ENCODE measurements at regions not wholly inside any gene's neighbourhood (a gene's known extent, or its start where the extent isn't known, plus 50 kb on each side); places are given as distances from the start of the nearest gene placed in this dataset.

DNA sequence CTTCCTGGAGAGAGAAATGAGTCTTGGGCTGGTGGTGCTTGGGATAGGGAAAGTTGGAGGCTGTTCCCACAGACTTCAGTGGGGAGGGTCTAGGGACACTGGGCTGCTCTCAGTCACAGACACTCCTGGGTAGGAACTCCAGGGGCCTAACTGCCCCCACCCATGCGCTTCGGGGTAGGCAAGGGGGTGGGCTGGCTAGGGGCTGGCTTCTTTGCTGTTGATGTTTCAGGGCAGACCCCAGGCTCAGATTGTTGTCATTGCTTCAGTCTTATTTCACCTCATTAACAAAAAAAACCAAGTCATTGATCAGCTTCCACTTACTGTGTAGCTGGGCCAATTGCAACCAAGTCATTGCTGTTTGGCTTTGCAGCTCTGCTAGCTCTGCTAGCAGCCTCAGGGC, 160.1 kb upstream of the CSF3R start:
- DNase-seq: no peak

DNA sequence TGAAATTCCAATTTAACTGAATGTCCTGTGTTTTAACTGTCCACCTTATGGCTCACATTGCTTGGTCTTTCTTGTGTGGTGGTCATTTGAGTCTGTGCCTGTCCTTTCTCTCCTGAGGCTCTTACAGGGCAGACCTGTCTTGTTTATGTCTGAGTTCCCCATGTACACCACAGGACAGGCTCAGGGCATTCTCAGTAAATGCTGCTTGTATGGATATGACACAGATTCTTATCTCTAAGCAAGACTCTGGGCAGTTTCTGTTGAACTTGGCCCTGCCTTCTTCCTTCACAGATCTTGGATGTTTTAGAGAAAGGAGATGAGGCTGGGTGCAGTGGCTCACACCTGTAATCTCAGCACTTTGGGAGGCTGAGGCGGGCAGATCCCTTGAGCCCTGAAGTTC, 159.1 kb upstream of the CSF3R start:
- DNase-seq: no peak

DNA sequence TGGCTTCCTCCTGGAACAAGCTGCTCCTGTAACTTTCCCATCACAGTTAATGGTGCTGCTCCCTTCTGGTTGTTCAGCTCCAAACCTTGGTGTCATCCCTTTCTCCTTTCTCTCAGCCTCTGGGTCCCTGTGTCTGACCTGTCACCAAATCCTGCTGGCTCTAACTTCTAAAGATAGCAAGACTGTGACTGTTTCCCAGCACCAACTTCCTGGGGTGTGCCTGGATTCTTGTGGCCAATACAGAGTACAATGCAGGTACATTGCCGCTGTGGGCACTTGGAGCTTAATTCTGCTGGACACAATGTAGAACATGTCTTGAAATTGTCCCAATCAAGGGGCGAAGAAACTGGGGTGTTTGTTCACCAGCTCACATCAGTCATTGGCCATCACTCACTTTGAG, 156.7 kb upstream of the CSF3R start:
- no peak for DNase-seq

DNA sequence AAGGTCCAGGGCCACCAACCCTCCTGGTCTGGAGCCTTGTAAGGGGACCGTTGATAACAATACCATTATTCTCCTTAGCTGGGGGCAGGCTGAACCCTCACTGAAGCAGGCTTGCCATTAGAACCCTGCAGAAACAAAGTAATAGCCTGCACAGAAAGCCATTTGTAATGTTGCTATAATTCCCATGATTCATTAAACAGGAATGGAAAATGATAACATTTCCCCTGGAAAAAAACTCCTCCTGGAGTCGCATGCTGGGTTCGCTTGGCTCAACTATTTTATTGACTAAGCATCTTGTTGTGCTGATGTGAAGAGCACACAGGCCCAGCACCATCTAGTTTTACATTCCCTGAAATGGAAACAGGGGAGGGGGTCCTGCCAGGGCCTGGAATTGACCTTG, 155.6 kb upstream of the CSF3R start:
- DNase-seq: no peak

DNA sequence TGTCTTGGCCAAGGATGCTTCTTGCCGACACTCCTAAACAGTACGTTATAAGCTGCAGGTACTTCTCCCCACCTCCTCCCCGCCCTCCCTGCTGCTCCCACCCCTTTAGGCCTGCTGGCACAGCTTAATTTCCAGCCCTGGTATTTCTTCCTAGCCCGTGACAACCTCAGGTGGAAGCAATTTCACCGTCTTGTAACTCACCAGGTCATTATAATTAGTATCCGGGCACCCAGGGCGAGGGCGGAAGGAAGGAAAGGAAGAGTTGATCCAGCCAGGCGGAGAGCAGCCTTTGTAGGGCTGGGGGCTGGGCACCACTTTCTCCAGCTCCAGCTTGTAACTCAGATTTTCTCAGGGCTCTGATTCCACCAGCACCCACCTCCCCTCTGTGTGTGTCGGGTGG, 153.5 kb upstream of the CSF3R start:
- no peak for DNase-seq

DNA sequence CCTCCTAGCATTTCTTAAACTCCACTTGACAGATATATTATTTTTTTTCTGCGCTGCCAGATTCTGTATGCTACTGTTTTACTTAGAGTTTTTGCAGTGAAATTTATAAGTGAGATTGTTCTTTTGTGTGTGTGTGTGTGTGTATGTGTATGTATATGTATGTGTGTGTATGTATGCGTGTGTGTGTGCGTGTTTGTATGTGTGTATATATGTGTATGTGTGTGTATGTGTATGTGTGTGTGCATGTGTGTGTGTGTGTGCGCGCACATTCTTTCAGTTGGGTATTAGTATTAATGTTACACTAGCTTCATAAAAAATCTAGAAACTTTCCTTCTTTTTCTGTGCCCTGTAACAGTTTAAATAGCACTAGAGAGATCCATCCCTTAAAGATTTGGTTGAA, 152.6 kb upstream of the CSF3R start:
- no peak for DNase-seq

DNA sequence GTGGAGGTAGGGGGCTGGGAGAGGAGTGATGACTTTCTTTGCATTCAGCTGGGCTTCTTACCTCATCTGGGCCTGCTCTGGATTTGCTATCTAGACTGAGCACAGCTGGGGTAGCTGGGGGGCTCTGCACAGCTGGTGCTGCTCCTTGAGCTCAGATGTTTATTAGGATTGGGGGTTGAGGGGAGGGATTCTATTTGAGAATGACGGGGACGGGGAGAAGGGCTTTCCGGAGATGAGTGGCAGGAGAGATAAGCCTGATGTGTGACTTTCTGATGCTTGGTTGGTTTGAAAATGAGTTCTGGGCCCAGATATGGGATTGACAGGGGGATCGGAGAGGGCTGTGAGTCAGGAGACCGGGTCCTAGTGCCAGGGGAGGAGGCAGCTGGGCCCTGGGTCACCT, 146.1 kb upstream of the CSF3R start:
- DNase-seq: no peak

DNA sequence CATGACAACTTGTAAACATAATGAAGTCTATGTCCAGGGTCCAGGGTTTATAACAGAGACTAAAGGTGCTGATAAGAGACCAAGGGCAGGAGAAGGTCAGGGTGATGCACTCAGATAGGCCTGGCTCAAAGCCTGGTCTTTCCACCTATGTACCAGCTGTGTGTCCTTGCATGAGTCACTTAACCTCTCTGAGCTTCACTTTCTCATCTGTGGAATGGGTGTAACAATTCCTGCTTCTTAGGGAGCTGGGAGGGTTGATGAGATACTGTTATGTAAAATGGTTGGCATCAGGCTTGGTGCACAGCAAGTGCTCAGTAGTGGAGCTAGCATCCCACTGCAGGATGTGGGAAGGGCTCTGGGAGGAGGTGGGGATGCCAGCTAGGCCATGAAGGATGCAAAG, 143.7 kb upstream of the CSF3R start:
- no peak for DNase-seq

DNA sequence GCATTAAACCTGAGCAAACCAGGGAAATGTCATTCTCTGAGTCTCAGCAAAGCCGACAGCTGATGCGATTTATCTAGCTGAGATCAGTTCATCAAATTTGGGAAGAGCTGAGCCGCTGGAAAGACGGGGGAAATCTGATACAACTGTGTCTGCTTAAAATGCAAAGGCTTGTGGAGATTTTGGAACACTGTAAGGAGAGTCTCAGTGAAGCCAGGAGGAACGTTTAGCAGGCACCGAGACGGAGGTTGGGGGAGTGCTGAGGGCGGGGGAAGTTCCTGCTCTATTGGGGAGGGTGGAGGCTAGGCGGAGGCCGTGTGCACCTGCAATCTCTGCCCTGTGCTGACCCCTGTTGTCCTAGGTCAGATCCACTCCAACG, 143.2 kb upstream of the CSF3R start:
- DNase-seq: no peak

DNA sequence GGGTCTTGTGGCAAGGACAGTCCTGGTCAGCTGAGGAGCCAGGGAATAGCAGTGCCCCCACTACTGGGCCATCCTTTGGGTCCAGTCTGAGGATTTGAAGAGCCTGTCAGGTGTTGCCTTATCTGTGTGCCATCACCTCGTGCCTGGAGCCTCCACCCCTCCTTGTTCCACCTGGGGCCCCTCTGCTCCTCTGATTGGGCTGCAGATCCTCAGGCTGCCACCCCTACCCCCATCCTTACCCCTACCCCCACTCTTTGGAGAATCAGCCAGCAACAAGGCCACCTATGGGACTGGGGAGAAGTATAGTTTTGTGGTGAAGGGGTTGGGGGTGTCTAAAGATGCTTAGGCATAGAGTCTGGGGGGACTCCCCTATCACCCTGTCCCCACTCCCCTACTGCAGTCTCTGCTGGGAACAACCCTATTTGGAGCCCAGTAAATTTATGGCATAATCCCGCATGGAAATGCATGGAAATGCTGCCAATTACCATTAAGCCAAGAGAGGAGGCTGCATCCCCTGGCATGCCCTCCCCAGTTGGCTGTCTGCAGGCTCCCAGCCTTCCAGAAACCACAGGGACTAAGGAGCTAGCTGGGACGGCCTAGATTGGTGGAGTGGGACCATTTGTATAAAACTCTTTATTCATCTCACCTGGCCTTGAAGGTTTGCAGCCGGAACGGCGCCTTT, 142.7 kb upstream of the CSF3R start:
- DNase-seq: no peak

DNA sequence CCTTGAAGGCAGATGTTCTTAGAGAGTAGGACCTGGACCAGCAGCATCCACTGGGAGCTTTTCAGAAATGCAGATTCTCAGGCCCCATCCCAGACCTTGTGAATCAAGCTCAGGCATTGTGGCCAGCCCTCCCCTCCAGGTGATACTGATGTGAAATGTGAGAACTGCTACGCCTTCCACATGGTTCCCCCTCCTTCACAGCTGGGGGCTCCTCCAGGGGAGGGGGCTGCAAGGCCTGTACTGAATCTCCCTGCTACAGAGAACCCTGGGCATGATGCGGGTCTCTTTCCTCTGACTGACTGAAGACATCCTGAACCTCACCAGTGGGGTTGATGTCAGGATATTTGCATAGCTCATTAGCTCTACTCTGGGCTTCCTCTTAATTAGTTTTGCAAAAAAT, 141.8 kb upstream of the CSF3R start:
- no peak for DNase-seq

DNA sequence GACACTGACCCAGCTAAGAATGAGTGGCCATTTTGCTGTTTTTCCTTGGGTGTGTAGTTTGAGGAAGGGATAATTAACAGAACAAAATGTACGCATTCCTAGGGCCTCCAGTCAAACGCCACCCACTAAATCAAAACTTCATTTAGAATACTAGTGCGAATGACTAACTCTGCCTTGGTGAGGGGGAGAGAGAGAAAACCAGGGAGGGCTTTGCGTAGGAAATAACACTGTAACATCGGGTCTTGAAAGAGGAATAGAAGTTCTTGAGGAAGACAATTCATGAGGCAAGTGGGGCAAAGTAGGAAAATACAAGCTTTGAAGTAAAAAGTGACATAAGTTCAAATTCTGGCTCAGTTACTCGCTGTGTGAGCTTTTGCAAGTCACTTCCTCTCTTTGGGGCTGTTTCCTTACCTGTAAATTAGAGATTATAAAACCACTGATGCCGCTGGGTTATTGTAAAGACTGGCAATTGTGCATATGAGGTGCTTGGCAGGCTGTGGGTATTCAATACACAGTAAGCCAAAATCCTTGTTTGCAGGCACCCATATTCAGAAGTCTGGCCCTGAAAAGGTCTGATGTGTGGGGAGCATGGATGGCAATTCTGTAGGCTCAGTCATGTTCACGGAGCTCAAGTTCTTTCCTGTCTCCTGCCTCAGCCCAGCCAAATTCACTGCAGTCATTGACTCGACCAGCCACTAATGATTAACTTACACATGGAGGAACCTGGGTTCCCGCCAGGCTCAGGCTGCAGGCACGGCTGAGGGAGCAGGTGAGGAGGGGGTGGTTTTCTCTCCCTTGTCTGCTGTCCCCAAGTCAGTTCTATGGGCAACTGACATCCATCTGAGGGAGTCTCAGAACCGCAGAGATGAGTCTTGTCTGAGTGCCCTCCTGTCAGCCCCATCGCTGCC, 140.3 kb upstream of the CSF3R start:
- no peak for DNase-seq

DNA sequence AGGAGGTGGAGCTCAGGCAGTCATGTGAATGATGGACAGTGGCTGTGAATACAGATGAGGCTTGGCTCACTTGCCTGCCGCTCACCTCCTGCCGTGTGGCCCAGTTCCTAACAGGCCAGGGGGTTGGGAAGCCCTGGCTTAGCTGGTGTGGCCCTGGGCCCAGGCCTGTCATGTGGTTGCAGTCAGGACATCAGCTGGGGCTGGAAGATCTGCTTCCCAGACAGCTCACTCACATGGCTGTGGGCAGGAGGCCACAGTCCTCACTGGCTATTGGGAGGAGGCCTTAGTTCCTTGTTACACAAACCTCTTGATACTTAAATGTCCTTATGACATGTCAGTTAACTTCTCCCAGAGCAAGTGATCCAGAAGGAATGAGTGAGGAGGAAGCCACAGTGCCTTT, 138.8 kb upstream of the CSF3R start:
- DNase-seq: no peak

DNA sequence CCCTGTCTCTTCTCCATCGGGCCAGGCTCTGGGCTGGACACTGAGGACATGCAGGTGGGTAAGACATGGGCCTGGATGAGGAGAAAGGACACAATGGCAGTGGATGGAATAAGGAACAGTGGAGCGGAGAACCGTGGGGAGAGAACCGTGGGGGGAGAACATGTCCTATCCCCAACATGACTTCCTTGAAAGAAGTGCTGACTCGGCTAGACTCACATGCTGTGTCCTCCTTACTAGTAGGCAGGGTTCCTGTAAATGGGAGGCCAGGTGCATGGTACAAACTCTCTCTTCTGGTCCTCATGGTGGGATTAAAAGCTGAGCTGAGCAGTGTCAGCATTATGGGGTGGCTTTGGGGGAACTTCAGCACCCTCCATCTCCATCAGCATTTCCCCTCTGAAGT, 137.4 kb upstream of the CSF3R start:
- no peak for DNase-seq

DNA sequence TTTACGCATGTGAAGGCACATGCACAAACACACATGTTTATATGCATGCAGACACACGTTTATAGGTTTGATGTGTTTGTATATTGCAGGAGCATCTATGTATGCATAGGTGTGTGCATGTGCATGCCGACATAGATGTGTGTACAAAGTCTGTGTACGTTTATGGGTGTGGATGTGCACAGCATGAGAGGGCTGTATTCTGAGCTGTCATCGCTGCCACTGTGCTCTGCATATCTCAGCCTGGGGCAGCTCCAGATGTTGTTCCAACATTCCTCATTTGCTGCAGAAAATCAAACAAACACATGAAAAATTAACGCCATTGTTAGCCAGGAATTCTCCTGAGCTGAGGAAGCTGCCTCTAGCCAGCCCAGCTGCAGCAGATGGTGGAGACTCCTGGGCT, 132.3 kb upstream of the CSF3R start:
- no peak for DNase-seq

DNA sequence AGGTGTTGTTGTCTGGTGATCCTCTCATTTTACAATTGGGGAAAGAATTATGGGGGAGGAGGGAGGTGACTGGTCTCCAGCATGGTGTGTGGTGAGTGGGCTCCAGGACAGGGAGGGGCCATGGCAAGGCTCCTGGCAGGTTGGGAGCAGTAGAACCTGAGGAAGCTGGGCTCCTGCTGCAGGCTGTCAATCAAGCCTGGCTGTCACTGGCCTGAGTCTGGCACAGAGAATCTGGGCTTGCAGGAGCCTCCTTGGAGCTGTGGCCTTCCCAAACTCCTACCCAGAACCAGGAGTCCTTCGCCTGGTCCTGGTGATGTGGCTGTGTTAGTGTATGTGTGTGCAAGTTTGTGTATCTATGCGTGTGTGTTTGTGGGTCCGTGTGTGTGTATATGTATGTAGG, 131.9 kb upstream of the CSF3R start:
- DNase-seq: no peak

DNA sequence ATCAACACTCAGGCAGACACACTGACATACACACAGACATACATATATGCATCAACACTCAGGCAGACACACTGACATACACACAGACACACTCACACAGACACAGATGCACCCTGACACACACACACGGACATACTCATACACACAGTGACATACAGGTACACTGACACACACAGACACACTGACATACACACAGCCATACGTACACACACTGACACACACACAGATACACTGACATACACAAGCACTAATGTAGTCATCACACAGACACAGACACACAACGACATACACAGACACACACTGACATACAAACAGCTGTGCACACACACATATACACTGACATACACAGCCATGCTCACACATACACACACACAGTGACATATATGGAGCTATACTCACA, 131.0 kb upstream of the CSF3R start:
- no peak for DNase-seq

DNA sequence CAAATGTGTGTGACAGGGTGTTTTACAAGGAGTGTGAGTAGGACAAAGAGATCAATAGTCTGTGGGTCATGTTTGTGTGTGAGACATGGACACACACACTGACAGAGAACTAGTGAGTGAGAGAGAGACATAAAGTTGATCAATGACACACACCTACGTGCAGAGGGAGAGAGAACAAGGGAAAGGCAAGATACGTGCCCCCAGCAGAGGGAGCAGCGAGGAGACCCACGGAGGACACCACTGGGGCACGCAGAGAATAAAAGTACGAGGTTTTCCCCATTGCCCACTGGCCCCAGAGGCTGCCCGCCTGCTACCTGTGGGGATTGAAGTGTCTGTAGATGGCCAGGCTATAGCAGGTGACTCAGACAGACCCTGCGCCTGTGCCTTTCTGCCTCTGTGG, 130.2 kb upstream of the CSF3R start:
- no peak for DNase-seq

DNA sequence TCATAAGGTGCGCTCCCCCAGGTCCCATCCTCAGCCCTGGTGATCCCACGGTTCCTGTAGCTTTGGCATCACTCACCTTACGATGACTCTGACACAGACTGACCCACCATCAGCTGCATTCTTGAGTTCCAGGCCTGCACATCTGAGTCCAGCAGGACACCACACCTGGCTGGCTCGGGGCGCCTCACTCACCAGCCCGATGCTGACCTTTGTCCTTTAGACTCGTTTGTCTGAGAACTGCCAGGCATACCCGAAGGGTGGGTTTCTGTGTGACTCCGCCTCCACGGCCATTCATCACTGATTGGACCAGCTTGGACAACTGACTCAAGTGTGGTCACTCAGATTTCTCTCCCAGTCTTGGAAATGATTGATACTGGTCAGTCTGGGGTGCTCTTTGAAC, 129.4 kb upstream of the CSF3R start:
- DNase-seq: no peak

DNA sequence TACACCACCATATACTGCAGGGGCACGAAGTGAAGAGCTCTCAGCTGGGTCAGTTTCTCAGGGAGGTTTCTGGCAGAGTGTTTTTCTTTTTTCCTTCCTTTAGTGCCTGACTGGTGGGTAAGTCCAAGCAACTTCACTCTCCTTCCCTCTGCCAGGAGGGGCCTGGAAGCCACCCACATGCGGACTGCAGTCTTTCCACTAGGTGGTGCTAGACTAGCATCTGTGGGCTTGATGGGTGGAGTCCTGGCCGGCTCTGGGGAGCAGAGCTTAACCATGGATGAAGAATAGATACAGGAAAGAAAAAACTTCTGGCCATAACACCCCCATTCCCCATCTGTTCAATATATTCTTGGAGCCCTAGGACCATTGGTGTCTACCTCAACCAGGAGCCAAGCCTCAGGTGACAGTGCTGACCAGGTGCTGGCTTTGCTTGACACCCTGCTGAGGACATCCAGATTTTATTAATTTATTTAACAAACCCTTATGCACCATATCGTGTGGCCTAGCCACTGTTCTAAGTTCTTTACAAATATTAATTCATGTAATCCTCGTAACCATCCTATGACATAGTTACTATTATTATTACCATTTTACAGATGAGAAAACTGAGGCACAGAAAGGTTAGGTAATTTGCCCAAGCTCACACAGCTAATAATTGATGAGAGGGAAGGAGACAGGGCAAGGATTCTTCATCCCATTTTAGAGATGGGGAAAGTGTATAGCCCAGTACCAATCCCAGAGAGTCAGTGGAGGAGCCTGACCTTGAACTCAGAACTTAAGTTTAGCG, 126.7 kb upstream of the CSF3R start:
- no peak for DNase-seq

DNA sequence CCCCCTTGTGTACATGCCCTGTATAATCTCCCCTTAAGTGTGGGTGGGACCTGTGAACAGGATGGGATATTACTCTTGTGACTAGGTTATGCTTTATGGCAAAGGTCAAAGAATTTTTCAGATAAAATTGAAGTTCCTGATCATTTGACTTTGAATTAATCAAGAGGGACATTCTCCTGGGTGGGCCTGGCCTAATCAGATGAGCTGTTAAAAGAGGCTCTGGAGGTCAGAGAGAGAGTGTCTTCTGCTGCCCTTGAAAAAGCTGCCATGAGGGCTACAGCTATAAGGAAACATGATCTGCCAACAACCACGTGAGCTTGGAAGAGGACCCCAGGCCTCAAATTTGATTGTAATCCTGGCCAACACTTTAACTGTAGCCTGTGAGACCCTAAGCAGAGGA, 125.6 kb upstream of the CSF3R start:
- DNase-seq: no peak

DNA sequence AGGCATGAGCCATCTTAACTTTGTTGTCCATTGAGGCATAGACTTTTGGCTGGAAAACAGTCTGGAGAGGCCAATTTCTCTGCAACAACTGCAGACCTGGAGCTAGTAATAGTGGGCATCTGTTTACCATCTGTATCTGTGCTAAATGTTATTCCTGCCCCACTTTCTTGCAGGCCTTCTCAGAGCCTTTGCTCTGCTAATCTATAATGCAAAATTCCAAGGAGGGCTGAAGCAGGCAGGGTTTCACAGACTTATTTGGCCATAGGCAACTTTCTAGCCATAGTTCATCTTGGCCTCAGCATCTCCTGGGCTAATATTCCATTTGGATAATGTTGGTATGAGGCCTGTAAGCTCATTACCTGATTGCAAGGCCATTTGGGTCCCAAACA, 124.5 kb upstream of the CSF3R start:
- no peak for DNase-seq

DNA sequence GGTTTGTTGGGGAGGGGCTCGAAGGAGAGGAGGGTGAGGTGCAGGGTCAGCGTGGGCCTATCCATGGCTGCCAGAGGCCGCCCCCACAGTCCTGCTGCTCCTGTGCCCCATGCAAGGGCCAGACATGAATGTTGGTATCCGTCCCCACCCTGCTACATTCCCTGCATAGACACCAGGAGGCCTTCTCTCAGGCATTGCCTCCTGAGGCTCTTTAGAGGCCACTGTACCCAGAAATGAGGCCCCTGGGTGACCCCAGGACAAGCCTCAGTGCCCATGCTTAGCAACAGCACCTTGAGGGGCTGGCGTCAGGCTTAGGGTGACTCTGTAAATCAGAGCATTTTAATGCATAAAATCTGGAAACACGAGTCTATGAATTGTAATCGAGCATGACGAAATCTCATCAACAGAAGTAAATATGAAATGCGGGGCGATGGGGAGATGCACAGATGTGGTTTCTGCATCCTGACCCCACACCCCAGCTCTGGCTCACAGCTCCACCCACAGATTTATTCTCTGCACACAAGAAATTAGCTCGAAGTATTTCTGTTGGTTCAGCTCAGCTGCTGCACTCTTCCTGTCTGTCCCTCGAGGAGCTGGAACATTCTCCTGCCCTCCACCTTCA, 124.0 kb upstream of the CSF3R start:
- no peak for DNase-seq
